Gastroesophageal sphincter (tissue), 3 donors: ENCODE measurements at regions not wholly inside any gene's neighbourhood (a gene's known extent, or its start where the extent isn't known, plus 50 kb on each side); places are given as distances from the start of the nearest gene placed in this dataset.

Source experiments
- EP300 ChIP-seq: sonication (generic); formaldehyde crosslinking; IDR thresholded peaks from one replicate; pipeline ENCODE4 v1.6.1; 2017; ENCODE audit warnings: antibody characterized with exemption, mild to moderate bottlenecking
- POLR2AphosphoS5 ChIP-seq: sonication (generic); formaldehyde crosslinking; IDR thresholded peaks from one replicate; pipeline ENCODE4 v1.6.1; 2017; ENCODE audit warnings: antibody characterized with exemption
- TF ChIP-seq, protein P1 (sequence below), 4 experiments: fragments of 200-600 bp in 2 of 4; fragments of 450-650 bp in 2 of 4; sonication (generic) in 1 of 4; IDR thresholded peaks; one replicate each; pipeline ENCODE4 v1.5.1; 2017 to 2019; ENCODE audit warnings: antibody characterized with exemption in 4 of 4, mild to moderate bottlenecking in 2 of 4, moderate library complexity in 2 of 4

DNA sequence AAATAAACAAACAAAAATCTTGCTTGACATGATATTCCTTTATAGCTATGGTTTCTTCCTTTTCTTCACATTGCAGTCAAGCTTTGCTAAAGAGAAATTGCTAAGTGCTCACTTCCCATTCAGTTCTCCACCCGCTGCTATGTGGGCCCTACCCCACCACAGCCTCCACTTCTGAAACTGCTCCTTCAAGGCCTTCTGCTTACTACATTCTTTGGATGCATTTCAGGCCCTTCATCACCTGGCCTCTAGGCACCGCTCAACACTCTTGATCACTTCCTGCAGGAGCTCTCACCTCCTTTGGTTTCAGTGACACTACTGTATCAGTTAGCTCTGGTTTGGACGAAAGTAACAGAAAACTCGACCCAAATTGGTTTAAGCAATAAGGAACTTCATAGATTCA lies 72.4 kb downstream of the KLF5 start:
- TF ChIP-seq, protein P1, sequence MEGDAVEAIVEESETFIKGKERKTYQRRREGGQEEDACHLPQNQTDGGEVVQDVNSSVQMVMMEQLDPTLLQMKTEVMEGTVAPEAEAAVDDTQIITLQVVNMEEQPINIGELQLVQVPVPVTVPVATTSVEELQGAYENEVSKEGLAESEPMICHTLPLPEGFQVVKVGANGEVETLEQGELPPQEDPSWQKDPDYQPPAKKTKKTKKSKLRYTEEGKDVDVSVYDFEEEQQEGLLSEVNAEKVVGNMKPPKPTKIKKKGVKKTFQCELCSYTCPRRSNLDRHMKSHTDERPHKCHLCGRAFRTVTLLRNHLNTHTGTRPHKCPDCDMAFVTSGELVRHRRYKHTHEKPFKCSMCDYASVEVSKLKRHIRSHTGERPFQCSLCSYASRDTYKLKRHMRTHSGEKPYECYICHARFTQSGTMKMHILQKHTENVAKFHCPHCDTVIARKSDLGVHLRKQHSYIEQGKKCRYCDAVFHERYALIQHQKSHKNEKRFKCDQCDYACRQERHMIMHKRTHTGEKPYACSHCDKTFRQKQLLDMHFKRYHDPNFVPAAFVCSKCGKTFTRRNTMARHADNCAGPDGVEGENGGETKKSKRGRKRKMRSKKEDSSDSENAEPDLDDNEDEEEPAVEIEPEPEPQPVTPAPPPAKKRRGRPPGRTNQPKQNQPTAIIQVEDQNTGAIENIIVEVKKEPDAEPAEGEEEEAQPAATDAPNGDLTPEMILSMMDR (IDR thresholded peaks at IDR 0.05): no peak
- TF ChIP-seq EP300 (no peak), POLR2AphosphoS5 (no peak)
